Thyroid gland (tissue), 4 donors: ENCODE measurements at regions not wholly inside any gene's neighbourhood (a gene's known extent, or its start where the extent isn't known, plus 50 kb on each side); places are given as distances from the start of the nearest gene placed in this dataset.

Experiments used
- DNase-seq, 2 donors: peaks; one replicate each; pipeline ENCODE4 v3.0.0-alpha.2; 2019
- H3K27ac ChIP-seq, 3 donors: fragments of 200-600 bp; sonication (generic); 1 replicate in 2 of 3; 2 replicates in 1 of 3; pipeline ENCODE4 v1.5.1; 2016 to 2019; ENCODE audit warnings: mild to moderate bottlenecking in 1 of 3, moderate library complexity in 1 of 3
- H3K27me3 ChIP-seq: fragments of 200-600 bp; sonication (generic); one replicate; pipeline ENCODE4 v1.5.1; 2019
- H3K36me3 ChIP-seq, 2 donors: fragments of 200-600 bp; sonication (generic); one replicate each; pipeline ENCODE4 v1.5.1; 2016 to 2019
- H3K4me1 ChIP-seq, 2 donors: fragments of 200-600 bp; sonication (generic); one replicate each; pipeline ENCODE4 v1.5.1; 2017 to 2019
- H3K4me3 ChIP-seq, 3 donors: fragments of 200-600 bp; sonication (generic); replicated peaks in 1 of 3; 1 replicate in 2 of 3; 2 replicates in 1 of 3; pipeline ENCODE4 v1.5.1; 2016; ENCODE audit warnings: mild to moderate bottlenecking in 1 of 3
- H3K9me3 ChIP-seq: fragments of 200-600 bp; sonication (generic); one replicate; pipeline ENCODE4 v1.5.1; 2017
- POLR2A ChIP-seq, 2 donors: fragments of 450-650 bp; IDR thresholded peaks; one replicate each; pipeline ENCODE4 v1.6.1; 2017; ENCODE audit warnings: antibody characterized with exemption in 2 of 2, mild to moderate bottlenecking in 2 of 2, moderate library complexity in 1 of 2
- WGBS, 2 donors: methylation state at CpG; one replicate each; pipeline ENCODE4 v1.1.5; 2017; 5-methylcytosine and 5-hydroxymethylcytosine counted together
- intact Hi-C: fragments of 100-400 bp; cut with DNase I; formaldehyde crosslinking; loops from one replicate; pipeline ENCODE4 v1.15.1; 2023
- TF ChIP-seq, protein P1 (sequence below), 6 experiments: fragments of 200-600 bp in 3 of 6; fragments of 450-650 bp in 3 of 6; sonication (generic) in 3 of 6; IDR thresholded peaks; one replicate each; pipeline ENCODE4 v1.5.1; 2016 to 2019; ENCODE audit warnings: antibody characterized with exemption in 6 of 6, mild to moderate bottlenecking in 2 of 6, inconsistent platforms in 1 of 6, moderate library complexity in 1 of 6

DNA sequence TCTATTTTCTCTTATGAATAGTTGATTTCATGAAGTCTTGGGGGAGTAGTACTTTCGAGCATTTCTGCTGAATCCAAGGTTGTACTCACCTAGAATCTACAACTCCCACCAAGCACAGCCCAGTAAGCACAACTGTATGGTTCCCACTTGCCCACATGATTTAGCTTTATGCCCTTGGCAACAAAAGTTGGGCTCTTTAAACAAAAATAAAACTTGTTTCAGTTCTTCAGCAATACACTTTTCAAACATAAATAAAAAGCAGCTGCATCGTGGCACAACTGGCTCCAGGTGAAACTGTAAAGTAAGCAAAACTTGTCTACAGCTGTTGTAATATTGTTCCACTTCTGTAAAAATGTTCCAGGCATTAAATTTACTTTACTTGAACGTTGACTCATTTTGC is 99.8 kb upstream of the FSIP2 start:
- no peak for DNase-seq
- Histone ChIP-seq H3K27me3 (no peaks in the 10 kb centered on the region), H3K4me1 (no peaks in the 10 kb centered on the region), H3K27ac (no peak overlapping the region), H3K36me3 (no peaks in the 10 kb centered on the region), H3K4me3 (no peak overlapping the region), H3K9me3 (no peaks in the 10 kb centered on the region)
- TF ChIP-seq, protein P1, sequence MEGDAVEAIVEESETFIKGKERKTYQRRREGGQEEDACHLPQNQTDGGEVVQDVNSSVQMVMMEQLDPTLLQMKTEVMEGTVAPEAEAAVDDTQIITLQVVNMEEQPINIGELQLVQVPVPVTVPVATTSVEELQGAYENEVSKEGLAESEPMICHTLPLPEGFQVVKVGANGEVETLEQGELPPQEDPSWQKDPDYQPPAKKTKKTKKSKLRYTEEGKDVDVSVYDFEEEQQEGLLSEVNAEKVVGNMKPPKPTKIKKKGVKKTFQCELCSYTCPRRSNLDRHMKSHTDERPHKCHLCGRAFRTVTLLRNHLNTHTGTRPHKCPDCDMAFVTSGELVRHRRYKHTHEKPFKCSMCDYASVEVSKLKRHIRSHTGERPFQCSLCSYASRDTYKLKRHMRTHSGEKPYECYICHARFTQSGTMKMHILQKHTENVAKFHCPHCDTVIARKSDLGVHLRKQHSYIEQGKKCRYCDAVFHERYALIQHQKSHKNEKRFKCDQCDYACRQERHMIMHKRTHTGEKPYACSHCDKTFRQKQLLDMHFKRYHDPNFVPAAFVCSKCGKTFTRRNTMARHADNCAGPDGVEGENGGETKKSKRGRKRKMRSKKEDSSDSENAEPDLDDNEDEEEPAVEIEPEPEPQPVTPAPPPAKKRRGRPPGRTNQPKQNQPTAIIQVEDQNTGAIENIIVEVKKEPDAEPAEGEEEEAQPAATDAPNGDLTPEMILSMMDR (IDR thresholded peaks at IDR 0.05), result no peak
- no peak for TF ChIP-seq POLR2A (IDR thresholded peaks at IDR 0.05)
- 50 to 53% methylated on average over 3 of the region's 3 CpGs for WGBS, 2 donors
- intact Hi-C loops, result no loop called here

DNA sequence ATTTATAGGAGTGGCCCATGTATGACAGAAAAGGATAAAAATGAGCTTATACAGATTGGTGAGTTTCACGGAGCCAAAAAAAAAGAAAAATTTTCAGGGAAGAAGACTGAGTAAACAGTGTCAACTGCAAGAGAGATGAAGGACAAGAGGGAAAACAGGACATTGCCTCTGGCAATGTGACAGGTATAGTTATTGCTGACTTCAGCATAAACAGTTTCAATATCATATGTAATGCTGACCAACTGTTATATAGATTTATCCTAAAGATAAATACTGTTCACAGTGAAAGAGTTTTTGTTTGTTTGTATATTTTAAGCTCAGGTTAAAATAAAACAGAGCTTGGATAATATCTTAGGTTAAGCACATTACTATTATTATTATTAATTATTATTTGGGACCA is 98.0 kb upstream of the FSIP2 start:
- H3K4me1 ChIP-seq, result no peaks in the 10 kb centered on the region
- no peaks in the 10 kb centered on the region for H3K27me3 ChIP-seq
- no peaks in the 10 kb centered on the region for H3K36me3 ChIP-seq
- WGBS, 2 donors, result 84 to 87% methylated on average over 1 of the region's 1 CpG
- DNase-seq, result no peak
- no peaks in the 10 kb centered on the region for H3K9me3 ChIP-seq
- intact Hi-C loops, result no loop called here
- no peak for TF ChIP-seq POLR2A (IDR thresholded peaks at IDR 0.05)
- TF ChIP-seq, protein P1 (IDR thresholded peaks at IDR 0.05), result no peak
- H3K4me3 ChIP-seq, result no peak overlapping the region
- H3K27ac ChIP-seq, result no peak overlapping the region

DNA sequence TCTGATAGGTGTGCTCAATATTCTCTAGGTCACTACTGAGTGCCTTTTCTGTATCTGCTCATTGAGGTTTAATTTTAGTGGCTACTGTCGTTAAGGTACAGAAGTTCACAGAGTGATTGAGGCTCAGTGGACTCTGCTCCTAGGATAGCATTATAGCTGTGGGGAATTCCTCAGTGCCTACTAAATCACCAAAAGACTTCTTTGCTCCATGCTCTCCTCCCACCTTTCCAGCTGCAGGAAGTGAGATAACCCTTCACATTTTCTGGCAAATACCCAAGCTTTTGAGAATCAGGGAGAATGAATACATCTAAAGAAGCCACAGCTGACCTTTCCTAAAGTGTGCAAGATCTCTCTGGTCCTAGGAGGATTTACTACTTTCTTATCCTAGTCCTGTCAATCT is 95.2 kb upstream of the FSIP2 start:
- no peaks in the 10 kb centered on the region for H3K4me1 ChIP-seq
- H3K4me3 ChIP-seq, result no peak overlapping the region
- DNase-seq, result no peak
- H3K36me3 ChIP-seq, result no peaks in the 10 kb centered on the region
- H3K9me3 ChIP-seq, result no peaks in the 10 kb centered on the region
- WGBS, 2 donors, result 71 to 76% methylated on average over 1 of the region's 1 CpG
- no peaks in the 10 kb centered on the region for H3K27me3 ChIP-seq
- no peak overlapping the region for H3K27ac ChIP-seq
- no peak for TF ChIP-seq POLR2A (IDR thresholded peaks at IDR 0.05)
- TF ChIP-seq, protein P1 (IDR thresholded peaks at IDR 0.05), result no peak
- intact Hi-C loops, result no loop called here

DNA sequence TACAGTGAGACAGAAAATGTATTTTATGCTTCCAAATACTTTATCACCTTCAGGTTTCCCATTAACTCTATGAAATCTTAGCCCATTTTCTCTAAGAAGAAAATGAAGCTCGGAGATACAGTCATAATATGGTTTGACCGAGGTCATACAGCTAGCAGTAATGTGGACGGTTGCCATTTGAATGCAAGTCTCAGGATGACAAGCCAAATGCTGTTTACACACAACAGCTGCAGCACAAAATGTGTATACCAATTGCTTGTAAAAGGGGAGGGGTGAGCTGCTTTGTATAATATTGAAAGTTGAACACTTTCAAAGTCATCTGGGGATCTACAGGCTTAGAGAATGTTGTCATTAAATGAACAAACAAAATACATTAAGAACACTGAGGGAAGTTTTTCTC is 93.8 kb upstream of the FSIP2 start:
- H3K36me3 ChIP-seq, result no peaks in the 10 kb centered on the region

DNA sequence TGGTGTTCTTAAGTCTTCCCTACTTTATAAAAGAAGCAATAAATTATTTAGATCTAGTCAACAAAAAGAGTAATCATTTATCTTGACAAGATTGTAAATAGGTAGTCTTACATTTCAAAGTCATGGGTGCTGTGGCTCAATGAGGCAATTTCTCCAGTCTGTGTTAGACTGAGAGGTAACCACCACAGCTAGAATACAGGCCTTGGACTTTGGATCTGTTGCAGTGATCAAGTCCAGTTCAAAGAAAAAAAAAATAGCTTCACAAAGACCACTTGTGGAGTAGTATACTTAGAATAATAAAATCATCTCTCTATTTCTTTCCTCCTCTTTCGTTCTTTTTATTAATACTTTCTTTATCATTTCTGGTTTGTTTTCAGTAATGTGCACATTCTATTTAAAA is 93.1 kb upstream of the FSIP2 start:
- H3K4me1 ChIP-seq, result no peaks in the 10 kb centered on the region
- H3K27me3 ChIP-seq, result no peaks in the 10 kb centered on the region
- H3K27ac ChIP-seq, result no peak overlapping the region
- no peaks in the 10 kb centered on the region for H3K36me3 ChIP-seq
- no peaks in the 10 kb centered on the region for H3K9me3 ChIP-seq
- 81 to 90% methylated on average over 1 of the region's 1 CpG for WGBS, 2 donors
- intact Hi-C loops, result no loop called here
- DNase-seq, result no peak
- H3K4me3 ChIP-seq, result no peak overlapping the region
- TF ChIP-seq POLR2A (IDR thresholded peaks at IDR 0.05), result no peak
- TF ChIP-seq, protein P1 (IDR thresholded peaks at IDR 0.05), result no peak

More for the DNA sequence above, 93.8 kb upstream of the FSIP2 start:
- 70 to 81% methylated on average over 3 of the region's 3 CpGs for WGBS, 2 donors
- H3K27ac ChIP-seq, result no peak overlapping the region
- DNase-seq, result no peak
- H3K27me3 ChIP-seq, result no peaks in the 10 kb centered on the region
- intact Hi-C loops, result no loop called here
- H3K9me3 ChIP-seq, result no peaks in the 10 kb centered on the region
- TF ChIP-seq, protein P1 (IDR thresholded peaks at IDR 0.05), result no peak
- TF ChIP-seq POLR2A (IDR thresholded peaks at IDR 0.05), result no peak
- H3K4me1 ChIP-seq, result no peaks in the 10 kb centered on the region
- H3K4me3 ChIP-seq, result no peak overlapping the region
